NB4 (cell line): ENCODE measurements at regions not wholly inside any gene's neighbourhood (a gene's known extent, or its start where the extent isn't known, plus 50 kb on each side); places are given as distances from the start of the nearest gene placed in this dataset.

ENCODE experiments used
- DNase-seq: peaks from one replicate; pipeline ENCODE4 v3.0.0; 2010; ENCODE audit warnings: low read depth
- H3K4me3 ChIP-seq: one replicate; pipeline ENCODE4 v1.5.1; 2011; ENCODE audit warnings: mild to moderate bottlenecking, low read depth, low read length, moderate library complexity
- CTCF ChIP-seq: IDR thresholded peaks from one replicate; pipeline ENCODE4 v1.5.1; 2012; ENCODE audit warnings: low read depth, low read length
- MAX ChIP-seq: IDR thresholded peaks from 2 replicates; pipeline ENCODE4 v1.6.1; 2011; ENCODE audit warnings: low read depth, low read length
- MYC ChIP-seq: IDR thresholded peaks from 2 replicates; pipeline ENCODE4 v1.6.1; 2011; ENCODE audit warnings: low read depth, low read length
- POLR2A ChIP-seq: IDR thresholded peaks from 2 replicates; pipeline ENCODE4 v1.6.1; 2011; ENCODE audit warnings: mild to moderate bottlenecking; ENCODE audit not compliant: insufficient read length; ENCODE audit errors: extremely low read depth

- H3K4me3 ChIP-seq, result no peak overlapping the region
- no peak for DNase-seq
- no peak for TF ChIP-seq CTCF
Measured at GRCh38 chr15:62611002-62611401, 431.5 kb upstream of the TPM1 start.

GRCh38 chr15:62612183-62612733 lies 430.3 kb upstream of the TPM1 start:
- TF ChIP-seq CTCF (no peak), MAX (no peak), POLR2A (no peak), MYC (no peak)
- no peak overlapping the region for H3K4me3 ChIP-seq
- no peak for DNase-seq

- no peak for DNase-seq
- no peak overlapping the region for H3K4me3 ChIP-seq
- no peak for TF ChIP-seq POLR2A
- TF ChIP-seq MAX, result no peak
- no peak for TF ChIP-seq CTCF
- TF ChIP-seq MYC, result no peak
Measured at GRCh38 chr15:62612771-62613170, 429.8 kb upstream of the TPM1 start.

- no peak for TF ChIP-seq CTCF
- TF ChIP-seq MYC, result no peak
- no peak overlapping the region for H3K4me3 ChIP-seq
- no peak for DNase-seq
Measured at GRCh38 chr15:62616746-62617145, 425.8 kb upstream of the TPM1 start.

GRCh38 chr15:62617741-62618140 lies 424.8 kb upstream of the TPM1 start:
- no peak overlapping the region for H3K4me3 ChIP-seq
- no peak for DNase-seq
- TF ChIP-seq POLR2A (no peak), MYC (no peak), MAX (no peak), CTCF (no peak)

- no peak for TF ChIP-seq MAX
- no peak for TF ChIP-seq MYC
- no peak for TF ChIP-seq POLR2A
- TF ChIP-seq CTCF, result no peak
- no peak for DNase-seq
- no peak overlapping the region for H3K4me3 ChIP-seq
Measured at GRCh38 chr15:62618432-62618831, 424.1 kb upstream of the TPM1 start.
